GM19240 (cell line): ENCODE measurements at regions not wholly inside any gene's neighbourhood (a gene's known extent, or its start where the extent isn't known, plus 50 kb on each side); places are given as distances from the start of the nearest gene placed in this dataset.
"Not testable (repeated sequence)": the region's sequence is repeated elsewhere in the genome, so short reads cannot be mapped to it uniquely, and the experiment has no call there.

Experiments used
- DNase-seq: peaks from one replicate; pipeline ENCODE4 v3.0.0; 2011; ENCODE audit warnings: low spot score; ENCODE audit not compliant: insufficient read length

GRCh38 chr4:179626687-179627086 is 2184.4 kb upstream of the AGA start:
- no peak for DNase-seq

- DNase-seq: no peak
These were observed 2189.1 kb upstream of the AGA start for GRCh38 chr4:179631321-179631720.

GRCh38 chr4:179634862-179635261 is 2192.6 kb upstream of the AGA start:
- DNase-seq: no peak

- no peak for DNase-seq
These were observed 2220.3 kb upstream of the AGA start for GRCh38 chr4:179662522-179662921.

- DNase-seq: no peak
These were observed 2221.6 kb upstream of the AGA start for GRCh38 chr4:179663641-179664429.

- DNase-seq: no peak
These were observed 2222.3 kb upstream of the AGA start for GRCh38 chr4:179664430-179665027.

GRCh38 chr4:179666226-179666625 is 2224.0 kb upstream of the AGA start:
- no peak for DNase-seq

- no peak for DNase-seq
These were observed 2229.4 kb upstream of the AGA start for GRCh38 chr4:179671609-179672008.

- DNase-seq: no peak
These were observed 2236.0 kb upstream of the AGA start for GRCh38 chr4:179678093-179678814.

GRCh38 chr4:179683661-179684060 is 2241.4 kb upstream of the AGA start:
- DNase-seq: not testable (repeated sequence)

GRCh38 chr4:179692222-179692621 is 2250.0 kb upstream of the AGA start:
- no peak for DNase-seq

- DNase-seq: no peak
These were observed 2252.9 kb upstream of the AGA start for GRCh38 chr4:179695175-179695574.

GRCh38 chr4:179698321-179698720 is 2256.1 kb upstream of the AGA start:
- DNase-seq: no peak

- no peak for DNase-seq
These were observed 2267.9 kb upstream of the AGA start for GRCh38 chr4:179709961-179710624.

- no peak for DNase-seq
These were observed 2277.7 kb upstream of the AGA start for GRCh38 chr4:179719766-179720450.

- not testable (repeated sequence) for DNase-seq
These were observed 2284.3 kb upstream of the AGA start for GRCh38 chr4:179726491-179726890.

GRCh38 chr4:179728305-179728704 is 2286.1 kb upstream of the AGA start:
- DNase-seq: no peak

GRCh38 chr4:179736820-179737219 is 2294.6 kb upstream of the AGA start:
- not testable (repeated sequence) for DNase-seq

GRCh38 chr4:179738822-179739221 is 2296.6 kb upstream of the AGA start:
- no peak for DNase-seq

GRCh38 chr4:179747218-179747910 is 2305.1 kb upstream of the AGA start:
- no peak for DNase-seq

- DNase-seq: no peak
These were observed 2306.6 kb upstream of the AGA start for GRCh38 chr4:179748837-179749236.
